ENCODE measurements at regions not wholly inside any gene's neighbourhood (a gene's known extent, or its start where the extent isn't known, plus 50 kb on each side); places are given as distances from the start of the nearest gene placed in this dataset.

DNA sequence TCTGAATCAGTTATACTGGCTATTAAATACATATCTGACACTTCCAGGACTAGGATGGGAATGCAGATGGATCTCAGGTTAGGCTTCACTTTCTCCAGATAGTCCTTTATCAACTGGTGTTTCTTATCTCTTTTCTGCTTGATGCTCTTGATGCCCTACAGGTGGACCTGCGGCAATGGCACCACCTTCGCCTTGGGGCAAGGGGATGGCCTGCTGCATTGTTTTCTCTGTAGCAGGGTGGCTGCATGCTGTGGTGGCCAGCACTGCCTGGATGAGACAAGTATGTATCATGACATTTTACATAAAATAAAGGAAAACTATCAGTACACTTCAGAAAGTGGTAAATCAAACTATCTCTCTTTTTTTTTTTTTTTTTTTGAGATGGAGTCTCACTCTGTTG, 217.7 kb upstream of the ZP4 start:
- H3K27ac ChIP-seq (ENCODE audit: extremely low read depth, low read depth, low read length): no peak overlapping the region
- H3K9me3 ChIP-seq (ENCODE audit: control insufficient read depth, insufficient read depth, low read depth, low read length): no peaks in the 10 kb centered on the region
- POLR2A ChIA-PET: no interaction called here
- CTCF ChIA-PET: no interaction called here
- no peaks in the 10 kb centered on the region for H3K36me3 ChIP-seq (ENCODE audit: control insufficient read depth in 2 of 2, insufficient read depth in 1 of 2, low read length in 2 of 2)
- TF ChIP-seq ZNF560 (tag by site-specific recombination; IDR thresholded peaks at IDR 0.05; ENCODE audit: borderline replicate concordance) (no peak), GFI1B (tag by site-specific recombination; IDR thresholded peaks at IDR 0.05) (no peak), ZNF133 (tag by site-specific recombination; IDR thresholded peaks at IDR 0.05) (no peak), ZNF366 (tag by site-specific recombination; conservative IDR thresholded peaks at IDR 0.05) (no peak), SP2 (tag by site-specific recombination; IDR thresholded peaks at IDR 0.05) (no peak), ZNF354C (tag by site-specific recombination; IDR thresholded peaks at IDR 0.05; ENCODE audit: borderline replicate concordance, low read depth) (no peak), YY2 (tag by site-specific recombination; IDR thresholded peaks at IDR 0.05) (no peak), MYNN (tag by site-specific recombination; IDR thresholded peaks at IDR 0.05; ENCODE audit: borderline replicate concordance) (no peak), ZNF544 (tag by site-specific recombination; IDR thresholded peaks at IDR 0.05) (no peak), ZNF530 (tag by site-specific recombination; IDR thresholded peaks at IDR 0.05; ENCODE audit: low read depth) (no peak), ZNF202 (tag by site-specific recombination; IDR thresholded peaks at IDR 0.05; ENCODE audit: borderline replicate concordance) (no peak), ZNF239 (tag by site-specific recombination; IDR thresholded peaks at IDR 0.05) (no peak), MEIS1 (CRISPR knock-in tag; IDR thresholded peaks at IDR 0.05; ENCODE audit: borderline replicate concordance) (no peak)
- TF ChIP-seq, protein P1, sequence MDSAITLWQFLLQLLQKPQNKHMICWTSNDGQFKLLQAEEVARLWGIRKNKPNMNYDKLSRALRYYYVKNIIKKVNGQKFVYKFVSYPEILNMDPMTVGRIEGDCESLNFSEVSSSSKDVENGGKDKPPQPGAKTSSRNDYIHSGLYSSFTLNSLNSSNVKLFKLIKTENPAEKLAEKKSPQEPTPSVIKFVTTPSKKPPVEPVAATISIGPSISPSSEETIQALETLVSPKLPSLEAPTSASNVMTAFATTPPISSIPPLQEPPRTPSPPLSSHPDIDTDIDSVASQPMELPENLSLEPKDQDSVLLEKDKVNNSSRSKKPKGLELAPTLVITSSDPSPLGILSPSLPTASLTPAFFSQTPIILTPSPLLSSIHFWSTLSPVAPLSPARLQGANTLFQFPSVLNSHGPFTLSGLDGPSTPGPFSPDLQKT (IDR thresholded peaks at IDR 0.05; ENCODE audit: borderline replicate concordance, low read depth, low read length): no peak
- TF ChIP-seq, protein P2, sequence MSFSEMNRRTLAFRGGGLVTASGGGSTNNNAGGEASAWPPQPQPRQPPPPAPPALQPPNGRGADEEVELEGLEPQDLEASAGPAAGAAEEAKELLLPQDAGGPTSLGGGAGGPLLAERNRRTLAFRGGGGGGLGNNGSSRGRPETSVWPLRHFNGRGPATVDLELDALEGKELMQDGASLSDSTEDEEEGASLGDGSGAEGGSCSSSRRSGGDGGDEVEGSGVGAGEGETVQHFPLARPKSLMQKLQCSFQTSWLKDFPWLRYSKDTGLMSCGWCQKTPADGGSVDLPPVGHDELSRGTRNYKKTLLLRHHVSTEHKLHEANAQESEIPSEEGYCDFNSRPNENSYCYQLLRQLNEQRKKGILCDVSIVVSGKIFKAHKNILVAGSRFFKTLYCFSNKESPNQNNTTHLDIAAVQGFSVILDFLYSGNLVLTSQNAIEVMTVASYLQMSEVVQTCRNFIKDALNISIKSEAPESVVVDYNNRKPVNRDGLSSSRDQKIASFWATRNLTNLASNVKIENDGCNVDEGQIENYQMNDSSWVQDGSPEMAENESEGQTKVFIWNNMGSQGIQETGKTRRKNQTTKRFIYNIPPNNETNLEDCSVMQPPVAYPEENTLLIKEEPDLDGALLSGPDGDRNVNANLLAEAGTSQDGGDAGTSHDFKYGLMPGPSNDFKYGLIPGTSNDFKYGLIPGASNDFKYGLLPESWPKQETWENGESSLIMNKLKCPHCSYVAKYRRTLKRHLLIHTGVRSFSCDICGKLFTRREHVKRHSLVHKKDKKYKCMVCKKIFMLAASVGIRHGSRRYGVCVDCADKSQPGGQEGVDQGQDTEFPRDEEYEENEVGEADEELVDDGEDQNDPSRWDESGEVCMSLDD (tag by site-specific recombination; IDR thresholded peaks at IDR 0.05): no peak
- H3K4me1 ChIP-seq (ENCODE audit: control insufficient read depth, insufficient read depth, low read length): no peaks in the 10 kb centered on the region
- no peak overlapping the region for H3K4me3 ChIP-seq (ENCODE audit: low read depth, low read length)

DNA sequence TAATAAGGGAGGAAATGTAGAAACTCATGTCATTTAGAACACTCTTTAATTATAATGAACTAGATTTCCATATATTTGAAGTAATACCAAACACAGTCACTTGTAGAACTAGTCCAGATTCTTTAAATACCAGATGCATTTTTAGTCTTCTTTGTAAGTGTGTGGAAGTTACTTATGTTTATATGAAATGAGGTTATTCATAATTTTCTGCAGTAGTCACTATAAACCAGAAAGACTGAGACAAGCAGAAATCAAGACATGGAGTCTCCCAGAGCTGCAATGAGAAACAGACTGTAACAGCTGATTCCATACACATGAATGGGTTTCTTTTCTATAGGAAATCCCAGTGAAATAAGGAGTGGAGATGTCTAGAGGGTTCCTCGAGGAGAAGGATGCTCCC, 216.6 kb upstream of the ZP4 start:
- TF ChIP-seq, protein P3, sequence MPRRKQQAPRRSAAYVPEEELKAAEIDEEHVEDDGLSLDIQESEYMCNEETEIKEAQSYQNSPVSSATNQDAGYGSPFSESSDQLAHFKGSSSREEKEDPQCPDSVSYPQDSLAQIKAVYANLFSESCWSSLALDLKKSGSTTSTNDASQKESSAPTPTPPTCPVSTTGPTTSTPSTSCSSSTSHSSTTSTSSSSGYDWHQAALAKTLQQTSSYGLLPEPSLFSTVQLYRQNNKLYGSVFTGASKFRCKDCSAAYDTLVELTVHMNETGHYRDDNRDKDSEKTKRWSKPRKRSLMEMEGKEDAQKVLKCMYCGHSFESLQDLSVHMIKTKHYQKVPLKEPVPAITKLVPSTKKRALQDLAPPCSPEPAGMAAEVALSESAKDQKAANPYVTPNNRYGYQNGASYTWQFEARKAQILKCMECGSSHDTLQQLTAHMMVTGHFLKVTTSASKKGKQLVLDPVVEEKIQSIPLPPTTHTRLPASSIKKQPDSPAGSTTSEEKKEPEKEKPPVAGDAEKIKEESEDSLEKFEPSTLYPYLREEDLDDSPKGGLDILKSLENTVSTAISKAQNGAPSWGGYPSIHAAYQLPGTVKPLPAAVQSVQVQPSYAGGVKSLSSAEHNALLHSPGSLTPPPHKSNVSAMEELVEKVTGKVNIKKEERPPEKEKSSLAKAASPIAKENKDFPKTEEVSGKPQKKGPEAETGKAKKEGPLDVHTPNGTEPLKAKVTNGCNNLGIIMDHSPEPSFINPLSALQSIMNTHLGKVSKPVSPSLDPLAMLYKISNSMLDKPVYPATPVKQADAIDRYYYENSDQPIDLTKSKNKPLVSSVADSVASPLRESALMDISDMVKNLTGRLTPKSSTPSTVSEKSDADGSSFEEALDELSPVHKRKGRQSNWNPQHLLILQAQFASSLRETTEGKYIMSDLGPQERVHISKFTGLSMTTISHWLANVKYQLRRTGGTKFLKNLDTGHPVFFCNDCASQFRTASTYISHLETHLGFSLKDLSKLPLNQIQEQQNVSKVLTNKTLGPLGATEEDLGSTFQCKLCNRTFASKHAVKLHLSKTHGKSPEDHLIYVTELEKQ (tag by site-specific recombination; IDR thresholded peaks at IDR 0.05; ENCODE audit: borderline replicate concordance): no peak
- TF ChIP-seq SP2 (tag by site-specific recombination; IDR thresholded peaks at IDR 0.05) (no peak), ZNF549 (tag by site-specific recombination; IDR thresholded peaks at IDR 0.05) (no peak), ZNF169 (tag by site-specific recombination; IDR thresholded peaks at IDR 0.05) (no peak)
- no peaks in the 10 kb centered on the region for H3K4me1 ChIP-seq (ENCODE audit: control insufficient read depth, insufficient read depth, low read length)
- H3K9me3 ChIP-seq (ENCODE audit: control insufficient read depth, insufficient read depth, low read depth, low read length): no peaks in the 10 kb centered on the region
- no peaks in the 10 kb centered on the region for H3K36me3 ChIP-seq (ENCODE audit: control insufficient read depth in 2 of 2, insufficient read depth in 1 of 2, low read length in 2 of 2)
- H3K4me3 ChIP-seq (ENCODE audit: low read depth, low read length): no peak overlapping the region
- POLR2A ChIA-PET: no interaction called here
- CTCF ChIA-PET: no interaction called here
- no peak overlapping the region for H3K27ac ChIP-seq (ENCODE audit: extremely low read depth, low read depth, low read length)
